Fibroblast of peridontal ligament (primary cell): ENCODE measurements at regions not wholly inside any gene's neighbourhood (a gene's known extent, or its start where the extent isn't known, plus 50 kb on each side); places are given as distances from the start of the nearest gene placed in this dataset.
"Not testable (repeated sequence)": the region's sequence is repeated elsewhere in the genome, so short reads cannot be mapped to it uniquely, and the experiment has no call there.

Experiments used
- DNase-seq: peaks from one replicate; pipeline ENCODE4 v3.0.0-alpha.2; 2010; ENCODE audit errors: extremely low read depth

DNA sequence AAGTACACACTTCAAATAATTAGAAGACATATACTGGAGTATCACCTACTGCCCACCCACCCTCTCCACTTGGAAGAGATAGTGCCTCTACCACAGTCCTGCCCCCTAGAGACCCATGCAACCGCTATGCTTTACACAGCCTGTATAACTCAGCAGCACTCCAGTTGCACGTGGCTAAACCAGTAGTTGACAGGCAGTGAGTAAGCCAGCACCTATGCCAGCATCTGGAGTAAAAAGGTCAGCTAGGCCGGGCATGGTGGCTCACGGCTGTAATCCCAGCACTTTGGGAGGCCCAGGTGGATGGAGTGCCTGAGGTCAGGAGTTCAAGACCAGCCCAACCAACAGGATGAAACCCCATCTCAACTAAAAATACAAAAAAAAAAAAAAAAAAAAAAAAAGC lies 356.4 kb downstream of the NR2F1-AS1 start:
- no peak for DNase-seq

DNA sequence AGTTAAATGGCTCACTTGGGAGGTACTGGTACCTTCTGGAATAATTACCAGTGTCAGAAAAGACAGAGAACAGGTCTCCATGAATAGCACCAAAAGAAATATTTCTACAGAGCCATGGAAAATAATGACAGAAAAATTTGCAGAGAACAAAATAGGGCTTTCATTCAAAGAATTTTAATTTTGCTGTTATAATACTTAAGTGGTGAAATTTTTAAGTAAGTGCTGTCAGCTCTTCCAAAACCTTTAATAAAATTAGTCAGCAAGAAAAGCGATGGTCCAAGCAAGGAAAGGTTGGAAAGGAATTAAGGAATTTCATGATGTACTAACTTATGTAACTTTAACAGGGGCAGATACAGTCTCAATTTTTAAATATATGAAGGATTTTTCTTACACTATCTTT lies 359.2 kb downstream of the NR2F1-AS1 start:
- DNase-seq, result no peak

DNA sequence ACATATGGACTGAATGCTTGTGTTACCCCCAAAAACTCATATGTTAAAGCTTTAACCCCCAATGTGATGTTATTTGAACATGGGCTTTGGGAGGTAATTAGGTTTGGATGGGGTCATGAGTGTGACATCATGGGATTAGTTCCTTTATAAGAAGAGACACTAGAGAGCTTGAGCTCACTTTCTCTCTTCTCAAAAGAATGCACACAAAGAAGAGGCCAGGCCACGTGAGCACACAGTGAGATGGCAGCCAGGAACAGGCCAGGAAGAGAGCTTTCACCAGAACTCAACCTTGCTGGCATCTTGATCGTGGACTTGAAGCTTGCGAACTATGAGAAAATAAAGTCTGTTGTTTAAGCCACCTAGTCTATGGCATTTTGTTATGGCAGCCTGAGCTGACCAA lies 360.6 kb downstream of the NR2F1-AS1 start:
- DNase-seq, result no peak

DNA sequence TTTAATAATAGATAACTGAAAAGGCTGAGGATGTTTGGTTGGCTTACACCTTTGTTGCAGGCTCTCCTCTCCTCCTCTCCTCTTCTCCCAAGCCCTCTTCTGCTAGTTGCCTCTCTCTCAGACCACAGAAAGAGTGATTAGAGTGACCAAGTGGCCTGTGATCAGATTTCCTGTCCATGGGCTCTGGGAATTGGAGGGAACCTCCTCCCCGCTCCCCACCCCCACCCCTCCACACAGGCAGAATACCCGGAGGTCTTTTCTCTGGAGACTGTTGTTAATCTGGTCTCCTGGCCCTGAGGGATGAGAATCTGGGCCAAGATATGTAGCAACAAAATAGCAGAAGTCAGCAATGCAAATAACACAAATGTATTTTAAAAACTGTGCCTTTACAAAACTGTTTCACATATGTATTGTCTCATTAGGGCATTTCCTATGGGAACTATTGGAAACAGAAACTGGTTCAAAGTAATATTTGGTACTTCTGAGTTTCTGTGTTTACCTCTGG lies 361.3 kb downstream of the NR2F1-AS1 start:
- DNase-seq, result no peak

DNA sequence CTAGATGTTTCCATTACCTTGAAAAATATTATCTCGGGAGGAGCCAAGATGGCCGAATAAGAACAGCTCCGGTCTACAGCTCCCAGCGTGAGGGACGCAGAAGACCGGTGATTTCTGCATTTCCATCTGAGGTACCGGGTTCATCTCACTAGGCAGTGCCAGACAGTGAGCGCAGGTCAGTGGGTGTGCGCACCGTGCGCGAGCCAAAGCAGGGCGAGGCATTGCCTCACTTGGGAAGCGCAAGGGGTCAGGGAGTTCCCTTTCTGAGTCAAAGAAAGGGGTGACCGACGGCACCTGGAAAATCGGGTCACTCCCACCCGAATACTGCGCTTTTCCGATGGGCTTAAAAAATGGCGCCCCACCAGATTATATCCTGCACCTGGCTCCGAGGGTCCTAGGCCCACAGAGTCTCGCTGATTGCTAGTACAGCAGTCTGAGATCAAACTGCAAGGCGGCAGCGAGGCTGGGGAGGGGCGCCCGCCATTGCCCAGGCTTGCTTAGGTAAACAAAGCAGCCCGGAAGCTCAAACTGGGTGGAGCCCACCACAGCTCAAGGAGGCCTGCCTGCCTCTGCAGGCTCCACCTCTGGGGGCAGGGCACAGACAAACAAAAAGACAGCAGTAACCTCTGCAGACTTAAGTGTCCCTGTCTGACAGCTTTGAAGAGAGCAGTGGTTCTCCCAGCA lies 367.8 kb downstream of the NR2F1-AS1 start:
- not testable (repeated sequence) for DNase-seq

DNA sequence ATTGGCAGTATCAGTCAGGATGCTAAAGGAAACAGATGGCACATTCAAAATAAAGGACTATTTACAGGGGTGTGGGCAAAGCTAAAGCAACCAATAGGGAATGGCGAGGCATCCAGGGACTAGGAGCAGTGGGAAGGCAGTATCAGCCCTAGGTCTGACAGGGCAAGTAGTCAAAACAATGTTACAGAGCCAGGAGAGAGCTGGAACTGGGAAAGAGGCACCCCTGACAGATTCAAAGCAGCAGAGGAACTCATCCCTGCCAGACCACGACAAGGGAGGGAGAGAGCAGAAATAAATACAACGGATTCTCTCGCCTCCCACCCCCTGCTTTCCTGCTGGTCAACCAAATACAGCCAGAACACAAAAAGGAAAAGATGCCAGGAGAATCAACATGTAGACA lies 371.5 kb downstream of the NR2F1-AS1 start:
- DNase-seq, result no peak

DNA sequence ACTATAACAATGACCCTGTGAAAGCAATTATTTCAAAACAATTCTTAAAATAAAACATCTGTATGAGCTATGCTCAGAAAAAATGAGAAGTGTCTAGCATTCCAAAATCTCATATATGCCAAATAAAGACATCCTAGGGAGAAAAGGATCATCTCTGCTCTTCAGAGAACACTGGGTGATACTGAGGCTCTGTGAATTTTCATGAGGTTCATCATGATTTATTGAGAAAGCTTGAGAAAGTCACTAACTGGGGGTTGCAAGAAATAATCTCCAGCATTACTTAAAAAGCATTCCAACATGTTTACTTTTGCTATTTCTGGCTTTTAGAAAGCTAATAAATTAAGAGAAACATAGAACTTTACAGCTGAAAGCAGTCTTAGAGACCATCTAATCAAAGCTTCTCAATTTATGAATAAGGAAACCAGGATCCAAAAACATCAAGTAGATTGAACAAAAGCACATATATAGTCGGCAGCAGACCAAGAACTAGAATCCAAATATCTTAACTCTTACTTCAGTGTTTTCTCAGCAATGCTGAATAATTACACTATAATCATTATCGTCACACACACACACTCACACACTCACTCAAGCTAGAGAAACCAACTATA lies 372.8 kb downstream of the NR2F1-AS1 start:
- DNase-seq, result peak; percentile 63

DNA sequence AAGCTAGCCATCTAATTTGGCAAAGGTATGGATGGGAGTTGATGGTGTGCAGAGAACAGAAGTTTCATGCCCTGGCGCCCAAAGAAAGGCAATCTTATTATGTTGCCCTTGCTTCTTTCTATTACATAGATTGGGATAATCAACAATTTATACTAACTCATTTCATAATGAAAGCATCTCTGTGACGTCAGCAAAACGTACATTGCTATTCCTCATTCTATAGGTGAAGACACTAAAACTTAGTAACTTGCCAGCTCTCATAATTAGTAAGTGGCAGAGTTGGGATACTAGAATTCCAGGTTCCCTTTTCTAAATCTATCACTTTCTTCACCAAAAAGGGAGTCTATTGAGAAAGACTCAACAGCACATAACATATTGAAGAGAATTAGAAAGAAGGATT lies 374.8 kb downstream of the NR2F1-AS1 start:
- DNase-seq, result no peak

DNA sequence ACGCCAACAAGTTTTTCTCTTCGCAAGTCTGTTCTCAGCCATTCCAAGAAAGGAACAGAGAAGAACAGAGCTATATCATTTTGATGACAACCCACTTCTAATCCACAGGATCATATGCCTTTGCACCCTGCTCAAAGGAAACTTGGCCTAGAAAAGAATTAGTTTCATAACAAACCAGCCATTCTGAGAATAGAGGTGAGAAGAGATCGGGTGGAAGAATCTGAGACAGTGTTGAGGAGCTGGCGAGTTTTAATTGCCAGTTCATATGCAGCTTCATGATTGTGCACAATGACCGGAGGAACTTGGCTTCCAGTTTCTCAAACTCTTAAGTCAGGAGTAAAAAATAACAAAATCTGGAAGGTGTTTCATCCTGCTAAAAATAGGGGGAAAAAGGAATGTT lies 380.0 kb downstream of the NR2F1-AS1 start:
- no peak for DNase-seq

DNA sequence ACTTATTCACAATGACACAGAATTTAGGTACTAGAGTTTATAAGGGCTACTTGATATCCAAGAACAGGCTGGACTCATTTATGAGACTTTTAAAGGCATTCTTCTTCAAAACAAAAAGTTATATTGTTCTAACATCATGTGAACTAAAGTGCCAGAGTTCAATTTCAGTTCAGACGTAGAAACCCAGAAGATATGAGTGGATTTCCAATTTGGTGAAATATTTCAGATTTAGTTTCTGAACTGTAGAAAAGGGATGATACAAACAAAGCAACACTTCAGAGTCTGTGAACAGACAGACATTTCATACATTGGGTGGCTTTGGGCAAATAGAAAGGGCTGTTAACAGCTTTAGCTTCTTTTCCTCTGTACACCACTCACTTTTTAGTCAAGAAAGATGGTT lies 384.0 kb downstream of the NR2F1-AS1 start:
- no peak for DNase-seq

DNA sequence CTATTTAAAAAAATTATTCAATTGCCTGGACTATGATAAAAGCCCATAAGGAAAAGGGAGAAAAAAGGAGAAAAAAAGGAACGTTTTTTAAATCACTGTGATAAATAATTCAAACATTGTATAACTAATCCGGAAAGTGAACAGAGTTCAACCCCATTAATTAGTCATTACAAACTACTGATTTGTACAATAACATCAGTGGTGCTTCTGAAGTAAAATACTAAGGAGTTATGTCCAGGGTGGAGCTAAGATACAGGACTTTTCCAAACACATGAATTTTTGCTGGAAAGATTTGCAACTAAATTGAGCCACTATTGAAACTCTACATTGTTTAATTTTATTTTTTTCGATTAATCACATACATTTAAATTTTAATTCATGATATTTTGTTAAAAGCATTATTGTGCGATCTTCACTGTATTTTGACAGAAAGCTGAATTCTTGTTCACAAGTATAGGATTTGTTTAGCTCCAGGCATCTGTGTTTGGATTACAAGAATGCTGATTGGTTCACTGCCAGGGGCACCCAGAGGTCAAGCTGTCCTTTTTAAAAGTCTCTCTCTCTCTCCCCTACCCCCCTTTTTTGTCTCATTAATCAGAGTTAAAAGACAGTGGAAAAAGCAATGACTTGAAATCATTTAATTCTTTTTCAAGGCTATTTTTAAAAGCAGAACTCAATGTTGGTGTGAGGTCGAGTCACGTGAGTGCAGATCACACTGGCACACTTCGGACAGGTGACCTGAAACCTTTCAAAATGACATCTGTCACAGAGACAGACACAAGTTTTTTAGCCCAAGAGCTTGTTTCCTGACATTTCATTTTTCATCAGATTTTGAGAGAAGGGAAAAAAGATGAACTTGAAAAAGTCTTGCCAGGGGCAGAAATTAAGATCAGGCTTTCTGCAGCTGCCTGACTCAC lies 387.3 kb downstream of the NR2F1-AS1 start:
- DNase-seq, result peak; percentile 37

DNA sequence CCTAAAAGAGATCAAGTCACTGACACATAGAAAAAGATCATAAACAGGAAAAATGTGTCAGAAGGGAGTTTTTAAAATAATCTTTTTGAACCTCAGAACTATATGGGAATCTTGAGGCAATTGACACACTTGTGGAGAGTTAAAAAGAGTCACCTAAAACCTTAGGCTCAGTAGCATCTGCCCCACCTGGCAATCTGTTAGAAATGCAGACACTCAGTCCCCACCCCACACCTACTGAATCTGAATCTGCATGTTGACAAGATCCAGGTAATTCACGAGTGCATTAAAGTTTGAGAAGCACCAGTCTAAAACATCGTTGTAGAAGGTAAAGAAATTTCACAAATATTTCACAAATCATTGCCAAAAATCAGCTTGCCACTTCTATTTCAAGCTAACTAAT lies 388.3 kb downstream of the NR2F1-AS1 start:
- DNase-seq, result no peak

DNA sequence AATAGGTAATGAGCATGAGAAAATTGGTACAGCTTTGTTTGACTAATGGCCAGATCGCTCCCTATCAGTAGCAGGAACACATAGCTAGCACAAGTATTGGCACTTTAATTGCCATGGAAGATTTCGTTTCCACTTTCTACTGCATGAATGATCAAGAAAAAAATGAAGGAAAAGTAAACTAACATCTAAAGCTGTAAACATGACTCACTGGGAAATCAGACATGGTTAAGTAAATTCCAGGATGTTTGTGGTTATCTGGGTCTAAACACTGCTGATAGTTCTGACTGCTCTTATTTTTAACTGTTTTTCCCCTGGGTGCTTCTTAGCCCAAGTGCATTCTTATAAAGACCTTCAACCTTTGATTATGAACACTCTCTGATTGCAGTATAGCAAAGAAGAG lies 388.9 kb downstream of the NR2F1-AS1 start:
- peak; percentile 95 for DNase-seq

DNA sequence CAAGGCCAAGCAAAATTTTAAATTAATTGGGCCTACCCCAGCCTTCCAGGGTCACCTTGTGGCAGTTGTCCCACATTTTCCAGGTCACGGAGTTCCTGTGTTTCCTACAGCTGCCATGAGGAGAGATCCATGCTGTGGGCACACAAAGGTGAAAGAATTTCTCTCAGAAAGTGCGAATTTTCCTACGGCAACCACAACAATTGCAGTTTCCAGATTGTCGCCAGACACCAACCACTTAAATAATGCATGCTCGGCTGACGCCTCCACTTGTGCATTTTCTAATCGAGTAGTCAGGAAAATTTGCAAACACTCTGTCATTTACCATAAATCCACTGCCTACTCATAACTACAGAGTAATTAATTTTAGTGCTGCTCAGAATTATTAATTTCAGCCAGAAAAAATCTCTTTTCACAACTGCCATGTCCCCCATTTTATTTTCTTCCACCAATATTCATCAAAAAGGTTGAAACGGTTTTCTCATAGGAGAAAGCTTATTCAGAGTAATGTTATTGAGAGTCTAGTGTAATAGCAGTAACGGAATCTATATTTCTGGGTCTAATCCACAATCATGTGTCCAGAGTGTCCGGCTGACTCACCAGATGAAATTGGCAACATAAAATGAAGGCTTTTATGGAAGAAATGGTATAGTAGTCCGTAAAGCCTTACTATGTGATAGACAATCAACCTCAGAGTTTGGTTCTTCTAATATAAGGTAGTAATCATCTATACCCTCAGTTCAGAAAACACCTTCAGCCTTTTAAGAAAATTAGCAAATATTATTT lies 389.8 kb downstream of the NR2F1-AS1 start:
- DNase-seq, result peak; percentile 30

DNA sequence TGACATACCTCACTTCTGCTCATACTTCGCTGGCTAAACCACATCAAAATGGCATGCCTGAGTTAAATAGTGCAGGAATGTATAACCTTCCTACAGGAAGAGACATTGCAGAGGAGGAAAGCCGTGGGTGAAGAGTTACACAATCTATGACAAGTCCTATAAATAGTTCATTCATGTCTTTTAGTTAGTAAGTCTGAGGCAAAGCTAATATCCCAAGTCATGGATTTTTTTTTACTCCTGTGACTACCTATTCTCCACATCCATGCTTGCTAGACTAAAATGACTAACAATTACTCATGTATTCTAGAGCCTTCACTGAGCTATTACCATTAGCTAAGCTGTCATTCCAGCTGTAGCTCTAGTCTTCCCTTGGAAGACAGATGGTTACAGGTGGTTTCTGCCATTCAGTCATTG lies 391.3 kb downstream of the NR2F1-AS1 start:
- DNase-seq, result peak; percentile 63

DNA sequence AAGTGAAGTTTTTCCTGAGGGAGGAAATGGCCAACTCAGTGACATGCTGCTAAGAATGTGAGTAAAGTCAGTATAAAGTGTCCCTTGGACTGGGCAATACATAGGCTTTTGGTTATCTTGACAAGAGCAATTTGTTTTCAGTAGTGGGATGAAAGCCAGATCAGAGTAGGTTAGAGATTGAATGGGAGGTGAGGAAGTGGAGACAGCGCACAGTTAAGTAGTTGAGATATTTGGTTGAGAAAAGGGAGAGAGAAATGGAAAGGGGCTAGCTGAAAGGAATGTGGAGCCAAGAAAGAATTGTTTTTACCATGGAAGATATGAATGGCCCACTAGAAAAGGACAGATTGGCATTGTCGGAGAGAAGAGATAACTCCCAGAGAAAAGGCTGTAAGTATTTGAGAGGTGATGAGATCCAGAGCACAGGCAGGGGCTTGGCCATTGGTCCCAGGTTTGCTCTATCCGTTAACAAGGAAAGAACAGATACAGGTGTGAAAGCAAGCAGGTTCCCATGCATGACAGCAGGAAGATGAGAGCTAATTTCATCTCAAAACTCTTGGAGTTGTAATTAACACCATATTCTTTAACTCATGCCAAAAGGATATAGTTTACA lies 392.0 kb downstream of the NR2F1-AS1 start:
- no peak for DNase-seq

DNA sequence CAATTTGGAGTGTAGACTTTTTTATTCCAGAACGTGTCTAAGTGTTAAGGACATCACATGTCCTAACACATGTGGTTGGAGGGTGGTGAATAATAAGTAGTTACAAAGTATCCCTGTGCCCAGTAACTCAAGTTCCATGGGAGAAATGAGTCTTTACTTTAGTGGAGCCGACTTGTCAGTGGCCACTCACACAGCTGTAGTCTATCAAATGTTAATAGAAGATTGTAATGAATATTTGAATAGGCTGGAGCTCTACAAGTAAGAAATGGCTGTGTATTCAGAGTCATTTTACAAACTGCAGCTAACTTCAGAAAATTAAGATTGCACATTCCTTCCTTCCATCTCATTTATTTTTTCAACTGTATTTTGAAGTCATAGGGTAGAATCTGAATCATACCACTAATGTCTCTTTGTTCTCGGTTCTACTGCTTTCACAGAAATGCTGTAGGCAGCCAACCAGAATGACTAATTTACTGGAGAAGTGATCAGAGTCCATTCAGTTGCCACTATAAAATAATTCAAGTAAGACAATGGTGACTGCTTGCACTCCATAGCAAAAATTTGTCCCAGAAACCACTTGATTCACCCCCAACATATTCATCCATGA lies 394.8 kb downstream of the NR2F1-AS1 start:
- DNase-seq, result peak; percentile 79

DNA sequence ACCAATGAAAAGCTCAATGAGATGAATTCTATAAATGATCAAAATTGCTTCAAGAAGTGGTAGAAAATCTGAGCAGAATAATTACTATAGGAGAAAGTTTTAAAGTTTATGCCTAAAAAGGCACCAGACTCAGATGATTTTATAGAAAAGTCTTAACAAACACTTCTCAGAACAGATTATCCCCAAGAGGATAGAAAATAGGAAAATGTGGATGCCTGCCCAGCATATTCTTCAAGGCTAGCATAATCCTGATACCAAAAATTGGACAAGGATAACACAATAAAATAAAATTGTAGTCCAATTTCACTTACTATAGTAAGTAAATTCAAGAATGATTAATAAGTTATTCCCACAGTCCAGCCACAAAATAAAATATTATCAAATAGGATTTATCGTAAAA lies 397.0 kb downstream of the NR2F1-AS1 start:
- peak; percentile 71 for DNase-seq

DNA sequence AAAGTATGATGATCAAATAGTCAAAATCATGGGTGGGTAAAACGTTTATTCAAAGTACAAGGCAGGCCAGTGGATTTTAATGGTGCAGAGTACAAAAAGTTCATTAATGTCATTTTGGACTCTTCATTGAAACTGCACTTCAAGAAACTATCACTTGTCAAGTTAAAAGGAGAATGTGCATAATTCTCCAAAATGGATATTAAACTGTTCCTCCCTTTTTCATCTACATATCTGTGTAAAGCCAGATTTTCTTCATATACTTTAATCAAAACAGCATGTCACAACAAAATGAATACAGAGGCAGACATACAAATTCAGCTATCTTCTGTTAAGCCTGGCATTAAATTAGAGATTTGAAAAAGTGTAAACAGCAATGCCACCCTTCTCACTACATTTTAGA lies 401.6 kb downstream of the NR2F1-AS1 start:
- no peak for DNase-seq

DNA sequence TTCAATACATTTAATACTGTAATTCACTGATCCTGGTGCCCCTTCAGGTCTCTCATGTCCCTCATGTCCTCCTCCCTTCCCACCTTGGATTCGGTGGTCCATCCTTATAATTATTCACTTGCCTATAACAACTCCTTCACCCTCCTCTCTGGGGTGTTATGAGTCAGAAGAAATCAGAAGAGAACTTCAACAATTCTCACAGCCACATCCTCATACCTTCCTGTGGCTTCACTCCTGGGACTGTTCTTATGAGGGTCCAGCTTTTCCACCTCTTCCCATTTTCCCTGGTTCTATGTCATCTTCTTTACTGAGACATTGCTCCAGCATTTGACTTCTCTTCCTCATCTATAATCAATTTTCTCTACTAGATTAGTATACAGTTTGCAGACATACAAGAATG lies 406.1 kb downstream of the NR2F1-AS1 start:
- DNase-seq, result no peak

DNA sequence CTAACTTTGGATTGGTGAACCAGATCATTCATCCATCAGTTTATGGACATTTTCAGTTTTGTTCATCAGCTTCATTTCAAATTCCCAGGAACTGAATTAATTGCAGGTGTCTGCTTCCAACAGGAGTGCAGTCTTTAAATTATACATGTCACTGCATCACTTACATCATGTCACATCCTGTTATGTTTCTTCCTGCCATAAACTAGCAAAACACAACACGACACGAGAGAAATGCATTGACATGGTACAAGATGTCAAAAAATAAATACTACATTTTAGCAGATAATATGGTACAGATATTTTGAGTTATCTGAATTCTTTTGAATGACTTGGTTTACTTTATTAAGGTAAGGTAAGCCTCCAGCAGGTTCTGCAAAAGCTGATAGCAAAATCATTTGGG lies 415.5 kb downstream of the NR2F1-AS1 start:
- no peak for DNase-seq
